ENCODE measurements at regions not wholly inside any gene's neighbourhood (a gene's known extent, or its start where the extent isn't known, plus 50 kb on each side); places are given as distances from the start of the nearest gene placed in this dataset.
"Not testable (repeated sequence)": the region's sequence is repeated elsewhere in the genome, so short reads cannot be mapped to it uniquely, and the experiment has no call there.

DNA sequence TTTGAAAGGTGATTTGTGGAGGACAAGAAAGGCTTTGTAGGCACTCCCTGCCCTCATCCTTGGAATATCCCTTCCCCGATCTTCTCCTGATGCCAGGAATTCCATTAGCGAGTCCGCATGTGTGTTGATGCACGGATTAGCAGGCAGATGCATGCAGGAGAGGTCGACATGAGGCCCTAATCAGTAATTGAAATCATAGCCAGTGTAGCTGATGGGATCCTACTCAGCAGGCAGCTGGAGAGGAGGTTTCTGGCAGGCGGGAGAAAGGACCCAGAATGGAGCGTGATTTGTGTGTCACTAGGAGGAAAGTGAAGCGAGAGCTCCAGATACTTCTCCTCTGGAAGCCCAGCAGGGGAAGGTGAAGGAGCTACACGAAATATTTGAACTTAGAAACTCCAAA lies 196.3 kb upstream of the CDH11 start:
- no peak for DNase-seq (ENCODE audit: low read depth in 2 of 2)

DNA sequence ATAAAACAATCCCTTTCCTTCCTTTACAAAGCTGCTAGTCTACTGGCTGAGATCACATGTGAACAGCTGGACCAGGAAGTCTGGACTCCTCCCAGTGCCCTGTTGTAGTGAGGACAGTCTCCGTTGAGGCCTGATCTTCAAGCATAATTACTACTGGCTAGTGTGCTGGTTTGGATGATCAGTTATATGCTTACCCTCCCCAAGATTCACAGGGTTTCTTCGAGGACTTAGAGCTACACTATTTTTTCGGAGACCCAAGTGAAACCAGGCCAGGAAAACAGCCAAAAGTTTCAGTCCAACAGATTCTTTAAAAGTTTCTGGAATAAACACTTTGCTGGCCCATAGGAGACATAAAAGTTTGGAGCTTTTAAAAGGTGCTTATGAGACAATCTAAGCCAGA lies 194.9 kb upstream of the CDH11 start:
- no peak for DNase-seq (ENCODE audit: low read depth in 2 of 2)

DNA sequence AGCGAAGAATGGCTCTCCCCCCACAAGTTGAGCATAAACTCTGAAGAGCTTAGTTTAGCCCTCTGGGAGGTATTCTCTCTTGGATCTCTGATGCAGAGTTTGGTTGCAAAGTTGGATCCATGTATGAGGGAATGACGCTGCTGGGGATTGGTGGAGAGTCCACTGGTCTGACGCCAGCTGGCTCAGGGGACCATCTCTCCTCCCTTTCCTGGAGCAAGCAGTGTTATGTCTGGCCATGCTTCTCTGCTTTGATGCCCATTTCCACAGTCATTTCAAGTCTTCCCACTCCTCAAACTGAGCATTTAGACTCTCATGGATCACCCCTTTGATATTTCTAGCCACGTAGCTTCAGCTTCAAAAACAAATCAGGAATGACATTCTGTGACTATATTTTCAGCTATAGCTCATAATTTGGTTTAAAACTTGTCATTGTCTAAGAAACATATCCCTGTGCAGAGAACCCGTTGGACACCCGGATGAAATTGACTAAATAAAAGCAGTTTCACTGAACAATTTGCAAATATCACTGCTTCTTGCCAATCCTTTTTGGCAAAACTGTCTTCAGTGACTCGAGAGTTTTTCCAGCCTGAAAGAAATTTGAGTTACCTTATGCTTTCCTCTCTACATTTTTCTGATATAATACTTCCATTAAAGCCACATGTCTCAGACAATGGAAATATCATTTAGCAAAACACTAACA lies 193.4 kb upstream of the CDH11 start:
- no peak for DNase-seq (ENCODE audit: low read depth in 2 of 2)

DNA sequence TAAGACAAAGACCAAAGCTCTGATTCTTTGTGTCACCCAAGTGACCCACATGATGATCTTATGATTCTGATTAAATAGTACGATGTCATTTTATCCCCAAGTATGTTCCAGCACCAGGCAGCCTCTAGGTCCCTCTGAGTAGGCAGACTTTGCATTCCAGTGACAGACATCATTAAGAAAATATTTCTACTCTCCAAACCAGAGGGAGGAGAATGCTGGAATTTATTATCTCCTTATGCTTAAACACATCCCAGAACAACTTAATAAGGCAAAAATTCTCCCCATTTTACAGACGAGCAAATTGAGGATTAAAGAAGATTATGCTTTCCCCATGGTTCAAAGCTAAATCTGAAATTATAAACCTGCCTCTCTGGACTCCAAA lies 192.8 kb upstream of the CDH11 start:
- DNase-seq (ENCODE audit: low read depth in 2 of 2): no peak

DNA sequence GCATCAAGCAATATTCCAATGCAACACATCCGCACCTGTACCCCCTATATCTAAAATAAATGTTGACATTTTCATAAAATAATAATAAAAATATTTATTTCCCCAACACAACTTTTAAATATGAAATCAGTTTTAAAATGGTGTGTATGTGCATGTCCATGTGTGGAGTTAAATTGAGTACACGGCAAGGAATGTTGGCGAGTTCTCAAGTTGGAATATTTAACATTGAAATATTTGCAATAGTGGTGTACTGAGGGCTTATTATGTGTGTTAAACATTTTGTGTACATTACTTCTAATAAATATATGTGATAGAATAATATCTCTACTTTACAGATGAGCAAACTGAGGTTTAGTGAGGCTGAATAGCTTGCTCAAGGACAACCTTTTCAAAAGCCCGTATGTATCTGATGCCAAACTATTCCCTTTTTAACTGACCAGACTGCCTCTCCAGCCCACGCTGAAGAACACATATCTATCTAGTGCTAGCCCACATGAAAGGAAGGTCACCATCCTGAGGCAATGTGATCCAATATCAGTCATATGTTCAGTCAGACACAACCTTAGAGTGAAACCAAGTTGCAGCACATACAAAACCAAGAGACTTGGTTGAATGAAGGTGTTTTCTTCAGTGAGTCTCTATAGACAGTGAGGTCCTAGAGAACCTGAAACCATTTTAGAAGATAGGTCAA lies 192.2 kb upstream of the CDH11 start:
- DNase-seq (ENCODE audit: low read depth in 2 of 2): no peak

DNA sequence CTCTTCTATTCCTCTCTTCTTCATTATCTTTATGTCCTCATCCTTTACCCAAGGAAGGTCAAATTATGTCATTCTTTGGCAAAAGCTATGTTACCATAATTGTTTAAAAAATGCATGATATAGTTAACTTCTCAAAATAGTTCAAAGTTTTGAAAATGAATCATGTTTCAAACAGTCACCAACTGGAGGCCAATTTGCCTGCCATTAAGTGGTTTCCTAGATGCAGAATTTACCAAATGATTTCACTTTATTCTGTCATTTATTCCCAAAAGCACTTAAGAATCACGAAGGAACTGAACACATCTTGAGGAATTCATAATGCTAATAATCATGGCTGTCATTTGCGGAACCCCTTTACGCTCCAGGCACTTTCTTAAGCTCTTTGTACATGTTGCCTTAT lies 190.9 kb upstream of the CDH11 start:
- DNase-seq (ENCODE audit: low read depth in 2 of 2): no peak

DNA sequence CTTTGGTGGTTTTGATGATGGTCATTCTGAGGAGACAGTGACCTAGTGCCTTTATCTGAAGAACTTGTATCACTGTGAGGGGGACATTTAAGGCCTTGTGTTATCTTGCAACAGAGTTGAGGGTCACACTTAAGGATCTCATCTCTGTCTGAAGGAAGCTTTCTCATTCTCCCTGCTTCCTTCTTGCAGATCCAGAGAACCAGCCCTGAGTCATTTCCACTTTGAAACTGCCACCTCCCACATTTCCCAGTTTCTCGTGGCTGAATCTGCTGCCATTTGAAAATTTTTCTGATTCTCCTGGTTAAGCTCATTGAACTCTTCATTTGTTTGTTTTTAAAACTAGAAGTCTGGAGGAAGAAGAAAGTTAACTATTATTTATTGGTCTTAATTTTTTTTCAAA lies 190.2 kb upstream of the CDH11 start:
- DNase-seq (ENCODE audit: low read depth in 2 of 2): no peak

DNA sequence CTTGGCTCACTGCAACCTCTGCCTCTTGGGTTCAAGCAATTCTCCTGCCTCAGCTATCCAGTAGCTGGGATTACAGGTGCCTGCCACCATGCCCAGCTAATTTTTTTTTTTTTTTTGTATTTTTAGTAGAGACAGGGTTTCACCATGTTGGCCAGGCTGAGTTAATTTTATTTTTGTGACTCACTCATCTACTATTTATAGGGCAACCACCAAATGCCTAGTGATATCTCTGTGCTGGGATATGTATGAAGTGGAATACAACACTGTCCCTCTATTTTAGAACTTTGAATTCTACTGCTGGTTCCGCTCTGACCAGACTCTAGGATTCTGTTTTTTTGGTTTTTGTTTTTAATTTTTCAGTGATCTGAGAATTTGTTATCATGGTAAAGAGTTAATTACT lies 188.6 kb upstream of the CDH11 start:
- not testable (repeated sequence) for DNase-seq (ENCODE audit: low read depth in 2 of 2)

DNA sequence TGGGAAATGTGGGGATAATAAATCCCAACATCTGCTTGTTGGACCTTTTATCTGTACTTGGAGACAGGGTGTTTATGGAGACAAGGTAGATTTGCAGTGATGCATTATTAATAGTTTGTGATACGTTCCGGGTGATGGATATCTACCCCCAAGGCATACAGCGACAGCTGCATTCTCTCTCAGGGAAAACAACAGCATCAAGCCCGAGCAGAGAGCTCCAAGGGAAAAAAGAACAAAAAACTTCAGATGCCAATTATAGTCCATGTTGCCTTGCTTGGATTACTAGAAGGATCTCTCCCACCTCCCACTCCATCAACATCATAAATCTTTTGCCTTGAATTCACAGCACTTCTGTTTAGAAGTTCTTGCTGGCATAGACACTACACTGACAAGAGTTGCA lies 187.5 kb upstream of the CDH11 start:
- no peak for DNase-seq (ENCODE audit: low read depth in 2 of 2)

DNA sequence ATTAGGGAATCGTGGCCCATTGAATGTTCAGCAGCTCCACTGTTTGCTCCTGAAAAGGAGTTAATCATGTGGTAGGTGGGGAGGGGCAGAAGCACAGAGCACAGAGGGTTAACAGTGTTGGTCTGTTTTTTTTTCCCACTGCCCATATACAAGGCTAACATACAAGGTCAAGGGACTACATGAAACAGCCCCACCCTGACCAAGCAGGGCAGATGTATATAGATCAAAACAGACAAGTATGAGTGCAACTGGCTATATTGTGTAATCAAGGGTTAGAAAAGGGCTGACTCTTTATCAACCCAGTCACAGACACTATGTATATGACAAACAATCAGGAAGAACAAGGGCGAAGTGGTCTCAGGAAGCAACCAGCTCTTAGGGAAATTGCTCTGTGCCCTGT lies 186.6 kb upstream of the CDH11 start:
- no peak for DNase-seq (ENCODE audit: low read depth in 2 of 2)

DNA sequence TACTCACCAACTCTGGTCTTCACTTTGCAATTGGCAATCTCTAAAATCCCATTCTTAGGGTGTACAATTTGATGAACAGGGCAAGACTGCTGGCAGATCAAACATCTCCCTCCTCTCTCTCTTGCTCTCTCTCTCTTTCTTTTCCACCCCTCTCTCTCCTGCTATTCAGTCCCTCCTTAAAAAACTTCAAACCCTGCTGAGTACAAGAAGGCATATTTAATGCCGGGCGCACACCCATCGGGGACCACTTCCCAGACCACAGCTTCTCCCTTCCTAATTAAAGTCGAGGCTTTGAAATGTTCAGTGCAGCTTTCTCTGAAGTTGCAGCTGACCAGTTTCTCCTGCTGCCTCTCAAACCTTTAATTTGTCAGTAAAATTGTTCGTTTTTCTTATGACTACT lies 185.4 kb upstream of the CDH11 start:
- DNase-seq (ENCODE audit: low read depth in 2 of 2): no peak

DNA sequence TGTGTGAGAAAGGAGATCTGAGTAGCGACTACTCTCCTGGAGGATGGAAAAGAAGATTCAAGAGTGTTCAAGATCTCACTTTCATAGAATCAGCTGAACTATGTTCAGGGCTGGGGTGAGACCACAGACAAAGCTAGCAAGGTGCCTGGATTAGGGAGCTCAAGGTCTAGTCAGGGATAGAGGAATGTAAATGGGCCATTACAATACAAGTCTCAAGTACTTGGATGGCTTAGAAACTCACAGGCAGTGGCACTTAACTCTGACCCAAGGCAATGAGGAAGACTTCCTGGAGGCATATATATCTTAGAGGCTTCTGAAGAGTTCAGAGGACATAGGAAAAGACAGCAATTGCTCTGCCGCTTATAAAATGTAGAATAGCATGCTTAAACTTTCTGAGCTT lies 184.9 kb upstream of the CDH11 start:
- no peak for DNase-seq (ENCODE audit: low read depth in 2 of 2)

DNA sequence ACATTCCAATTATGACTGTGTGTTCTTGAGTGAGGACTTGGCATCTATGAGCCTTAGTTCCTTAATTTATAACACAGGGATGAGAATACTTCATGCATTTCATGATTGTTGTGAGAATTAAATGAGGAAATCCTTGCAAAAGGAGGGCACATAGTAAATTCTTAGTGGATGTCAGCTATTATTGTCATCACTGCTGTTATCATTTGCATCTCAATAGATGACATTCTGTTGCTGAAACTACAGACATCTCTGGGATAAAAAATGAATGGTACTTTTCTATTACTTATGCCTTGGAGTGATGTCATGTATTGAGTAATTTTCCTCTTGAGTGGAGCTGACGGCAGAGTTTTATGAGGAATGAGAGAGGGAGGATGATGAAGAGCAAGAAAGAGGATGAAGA lies 184.4 kb upstream of the CDH11 start:
- no peak for DNase-seq (ENCODE audit: low read depth in 2 of 2)

DNA sequence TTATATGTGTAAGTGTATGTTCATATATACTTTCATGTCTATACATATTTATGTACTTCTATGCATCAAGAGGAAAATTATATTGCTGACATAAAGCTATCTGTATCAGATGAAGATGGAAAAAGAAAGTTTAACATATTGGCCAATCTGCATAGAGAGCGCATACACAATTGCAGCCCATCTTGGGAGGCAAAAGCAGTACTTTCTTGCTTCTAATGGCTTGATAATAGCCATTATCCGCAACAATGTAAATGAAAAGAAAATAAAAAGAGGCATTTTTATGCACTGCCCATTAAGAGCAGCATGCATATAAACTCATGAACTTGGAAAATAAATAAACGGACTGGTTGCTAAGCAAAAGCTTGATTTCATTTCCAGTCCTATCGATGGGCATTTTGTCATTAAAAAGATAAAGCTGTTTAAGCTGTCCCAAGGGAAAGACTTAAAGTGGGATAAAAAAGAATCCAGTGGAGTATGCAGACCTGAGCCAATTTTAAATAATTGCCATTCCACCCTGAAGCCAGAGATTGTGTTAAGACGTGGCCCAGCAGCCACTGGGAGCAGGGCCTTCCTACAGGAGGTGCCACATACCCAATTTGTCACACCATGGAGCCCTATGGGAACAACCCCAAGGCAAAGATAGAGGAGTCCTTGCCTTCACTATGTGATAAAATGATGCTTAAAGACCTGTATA lies 183.6 kb upstream of the CDH11 start:
- no peak for DNase-seq (ENCODE audit: low read depth in 2 of 2)

DNA sequence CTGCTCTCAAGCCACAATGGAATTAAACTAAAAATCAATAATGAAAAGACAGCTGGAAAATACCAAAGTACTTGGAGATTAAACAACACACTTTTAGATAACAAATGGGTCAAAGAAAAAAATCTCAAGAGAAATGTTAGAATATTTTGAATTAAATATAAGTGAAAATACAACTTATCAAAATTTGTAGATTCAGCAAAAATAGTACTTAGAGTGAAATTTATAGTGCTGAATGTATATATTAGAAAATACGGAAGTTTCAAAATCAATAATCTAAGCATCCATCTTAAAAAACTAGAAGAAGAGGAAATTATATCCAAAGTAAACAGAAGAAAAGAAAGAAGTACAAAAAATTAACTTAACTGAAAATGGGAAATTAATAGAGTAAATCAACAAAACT lies 179.2 kb upstream of the CDH11 start:
- no peak for DNase-seq (ENCODE audit: low read depth in 2 of 2)

DNA sequence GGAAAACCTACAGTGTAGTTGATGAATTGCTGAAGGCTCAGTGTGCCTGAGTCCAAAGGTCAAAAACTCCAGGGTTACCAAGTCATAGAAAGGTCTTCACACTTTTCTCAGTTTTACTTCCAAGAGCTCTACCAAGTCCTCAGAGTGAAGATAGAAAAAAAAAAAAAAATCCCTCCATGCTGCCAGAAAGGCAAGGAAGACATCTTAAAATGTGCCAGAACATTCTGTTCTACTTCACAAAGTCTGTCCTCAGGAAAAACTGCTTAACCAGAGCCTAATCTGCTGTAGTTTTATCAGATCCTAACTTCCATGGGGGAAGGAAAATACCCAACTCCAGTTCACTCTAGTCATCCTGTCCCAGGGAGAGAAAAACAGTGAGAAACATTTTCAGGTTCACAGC lies 175.6 kb upstream of the CDH11 start:
- DNase-seq (ENCODE audit: low read depth in 2 of 2): no peak

DNA sequence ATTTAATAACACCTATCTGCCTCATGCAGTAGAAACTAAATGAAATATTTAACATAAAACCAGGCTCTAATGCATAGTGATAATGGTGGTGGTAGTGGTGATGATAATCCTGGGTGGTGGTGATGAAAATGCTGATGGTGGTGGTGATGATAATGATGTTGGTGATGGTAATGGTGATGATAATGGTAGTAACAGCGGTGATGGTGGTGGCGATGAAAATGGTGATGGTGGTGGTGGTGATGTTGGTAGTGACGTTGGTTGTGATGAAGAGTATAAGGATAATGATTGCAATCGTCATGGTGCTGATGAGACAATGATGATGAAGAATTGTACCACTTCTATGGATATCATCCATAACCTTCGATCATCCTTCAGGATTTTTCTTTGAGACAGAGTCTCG lies 173.7 kb upstream of the CDH11 start:
- no peak for DNase-seq (ENCODE audit: low read depth in 2 of 2)

DNA sequence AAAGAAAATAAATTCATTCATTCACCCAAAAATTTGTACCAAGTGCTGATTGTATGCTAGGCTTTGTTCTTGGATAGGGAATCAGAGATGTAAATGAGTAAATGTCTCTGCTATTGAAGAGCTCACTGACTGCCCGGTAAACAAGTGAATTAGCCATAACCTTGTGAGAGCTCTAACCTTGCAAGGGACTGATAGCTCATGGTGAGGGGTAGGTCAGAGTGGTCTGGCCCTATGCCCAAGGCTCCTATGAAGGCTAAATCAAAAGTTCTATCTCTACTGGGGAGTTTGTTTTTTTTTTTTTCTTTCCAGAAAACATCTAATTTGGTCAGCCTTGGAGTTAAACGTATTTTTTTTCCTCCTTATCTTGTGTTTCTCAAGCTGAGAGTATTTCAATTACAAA lies 172.8 kb upstream of the CDH11 start:
- DNase-seq (ENCODE audit: low read depth in 2 of 2): no peak

DNA sequence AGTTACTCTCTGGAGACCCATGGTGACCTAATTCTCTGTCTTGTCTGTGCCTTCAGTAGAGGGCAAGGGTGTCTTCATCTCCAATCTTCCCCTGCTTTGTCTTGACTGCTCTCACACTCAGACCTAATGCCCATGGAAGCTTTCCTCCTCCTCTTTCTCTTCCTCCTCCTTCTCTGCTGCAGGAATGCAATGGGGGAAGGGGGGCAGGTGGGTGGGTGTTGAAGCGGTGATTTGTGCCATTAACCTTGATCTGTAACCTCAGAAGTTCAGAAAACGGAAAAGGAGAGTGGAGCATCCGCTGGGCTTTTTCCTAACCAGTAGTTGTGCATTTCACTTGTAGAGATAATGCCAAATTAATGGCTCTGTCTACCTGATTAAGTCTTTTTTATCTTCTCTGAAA lies 172.3 kb upstream of the CDH11 start:
- no peak for DNase-seq (ENCODE audit: low read depth in 2 of 2)

DNA sequence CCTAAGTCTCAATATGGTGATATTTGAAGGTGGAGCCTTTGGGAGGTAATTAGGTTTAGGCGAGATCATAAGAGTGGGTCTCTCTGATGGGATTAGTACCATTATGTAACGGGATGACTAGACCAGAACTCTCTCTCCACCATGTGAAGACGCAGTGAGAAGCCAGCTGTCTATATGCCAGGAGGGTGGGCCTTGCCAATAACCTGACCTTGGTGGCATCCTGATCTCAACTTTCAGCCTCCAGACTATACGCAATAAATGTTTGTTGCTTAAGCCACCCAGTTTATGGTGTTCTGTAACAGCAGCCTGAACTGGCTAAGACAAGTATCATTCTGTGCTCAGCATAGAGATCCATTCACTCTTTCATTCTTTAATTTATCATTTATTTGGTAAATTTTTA lies 167.2 kb upstream of the CDH11 start:
- DNase-seq (ENCODE audit: low read depth in 2 of 2): no peak

DNA sequence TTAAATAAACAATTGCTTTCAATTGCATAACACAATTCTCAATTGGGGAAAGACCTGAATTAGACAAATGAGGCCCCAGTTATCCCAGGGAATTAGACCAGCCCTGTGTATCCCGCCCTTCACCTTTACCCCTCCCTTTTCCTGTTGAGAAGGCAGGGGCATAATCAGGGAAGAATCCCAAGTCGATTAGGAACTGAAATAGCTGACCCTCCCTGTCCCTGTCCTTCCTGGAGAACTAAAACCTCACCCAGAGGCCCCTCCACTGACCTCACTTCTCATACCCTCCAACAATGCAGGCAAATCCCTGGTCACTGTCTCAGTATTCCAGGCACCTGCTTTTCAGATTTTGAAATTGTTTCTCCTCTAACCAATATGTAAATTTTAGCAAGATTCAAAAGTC lies 165.4 kb upstream of the CDH11 start:
- DNase-seq (ENCODE audit: low read depth in 2 of 2): no peak

DNA sequence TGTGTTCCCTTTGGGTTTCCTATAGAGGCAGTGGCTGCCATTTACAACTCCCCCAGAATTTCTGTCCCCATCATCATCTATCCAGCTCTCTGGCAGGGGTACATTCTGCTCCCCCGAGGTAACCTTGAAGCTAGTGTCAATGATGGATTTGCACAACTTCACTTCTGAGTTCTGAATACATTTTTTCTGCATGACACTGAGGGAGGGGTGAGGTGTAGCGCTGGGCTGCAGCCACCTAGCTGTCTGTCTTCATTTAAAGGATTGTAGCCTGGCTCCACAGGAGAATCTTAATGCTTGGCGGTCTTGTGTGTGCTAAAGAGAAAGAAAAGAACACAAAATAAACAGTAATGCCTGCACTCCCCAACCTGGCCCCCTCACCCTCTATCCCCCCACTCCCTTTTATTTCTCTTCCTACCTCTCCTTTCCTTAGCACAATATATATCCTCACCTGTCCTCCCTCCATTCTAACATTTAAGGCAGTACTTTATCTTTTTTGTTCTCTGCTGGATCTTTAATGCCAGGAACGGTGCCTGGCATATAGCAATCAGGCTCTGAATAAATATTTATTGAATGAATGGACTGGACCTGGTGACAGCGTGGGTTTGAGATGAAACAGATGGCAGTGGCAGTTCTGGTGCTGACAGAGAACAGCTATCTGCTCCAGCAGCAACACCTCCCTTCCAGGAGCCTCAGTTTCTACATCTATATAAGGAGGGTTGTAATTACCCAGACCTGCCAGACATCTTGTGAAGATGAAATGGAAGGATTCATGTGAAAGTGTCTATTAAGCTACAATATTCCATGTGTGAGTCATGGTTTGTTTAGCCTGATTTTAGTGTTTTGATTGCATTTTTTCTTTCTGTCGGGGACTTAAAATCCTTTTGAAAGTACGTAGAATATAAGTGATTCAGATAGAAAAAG lies 163.5 kb upstream of the CDH11 start:
- DNase-seq (ENCODE audit: low read depth in 2 of 2): no peak

All from activated CD4-positive, alpha-beta T cell treated with anti-CD3 and anti-CD28 coated beads for 24 hours (primary cell).